IMR-90 (cell line): ENCODE measurements at regions not wholly inside any gene's neighbourhood (a gene's known extent, or its start where the extent isn't known, plus 50 kb on each side); places are given as distances from the start of the nearest gene placed in this dataset.

ENCODE experiments used
- BHLHE40 ChIP-seq: fragments of 150-350 bp; IDR thresholded peaks from 2 replicates; pipeline ENCODE4 v1.6.1; 2016; ENCODE audit warnings: mild to moderate bottlenecking, low read depth, low read length
- CEBPB ChIP-seq: IDR thresholded peaks from 2 replicates; pipeline ENCODE4 v1.6.1; 2012; ENCODE audit warnings: low read depth, low read length, improper control_type of control experiment
- CHD1 ChIP-seq: IDR thresholded peaks from 2 replicates; pipeline ENCODE4 v1.6.1; 2012; ENCODE audit warnings: low read depth, low read length, improper control_type of control experiment
- MAFK ChIP-seq: IDR thresholded peaks from 2 replicates; pipeline ENCODE4 v1.6.1; 2012; ENCODE audit warnings: low read depth, low read length, improper control_type of control experiment
- MAZ ChIP-seq: IDR thresholded peaks from 2 replicates; pipeline ENCODE4 v1.6.1; 2012; ENCODE audit warnings: low read depth, mild to moderate bottlenecking, low read length, improper control_type of control experiment, moderate library complexity, borderline replicate concordance
- MXI1 ChIP-seq: IDR thresholded peaks from 2 replicates; pipeline ENCODE4 v1.6.1; 2012; ENCODE audit warnings: low read depth, mild to moderate bottlenecking, low read length, moderate library complexity, borderline replicate concordance
- NFE2L2 ChIP-seq: fragments of 150-350 bp; IDR thresholded peaks from 2 replicates; pipeline ENCODE4 v1.6.1; 2016; ENCODE audit warnings: low read depth, mild to moderate bottlenecking, low read length
- POLR2A ChIP-seq: IDR thresholded peaks from 2 replicates; pipeline ENCODE4 v1.6.1; 2012; ENCODE audit warnings: mild to moderate bottlenecking, low read depth, low read length
- RAD21 ChIP-seq: IDR thresholded peaks from 2 replicates; pipeline ENCODE4 v1.6.1; 2012; ENCODE audit warnings: low read length, improper control_type of control experiment
- RCOR1 ChIP-seq: IDR thresholded peaks from 2 replicates; pipeline ENCODE4 v1.6.1; 2012; ENCODE audit warnings: mild to moderate bottlenecking, low read length, improper control_type of control experiment; ENCODE audit not compliant: insufficient replicate concordance
- TF ChIP-seq, protein P1 (sequence below): conservative IDR thresholded peaks from 2 replicates; pipeline ENCODE4 v1.5.1; 2012; ENCODE audit warnings: mild to moderate bottlenecking, low read depth, low read length, improper control_type of control experiment

DNA sequence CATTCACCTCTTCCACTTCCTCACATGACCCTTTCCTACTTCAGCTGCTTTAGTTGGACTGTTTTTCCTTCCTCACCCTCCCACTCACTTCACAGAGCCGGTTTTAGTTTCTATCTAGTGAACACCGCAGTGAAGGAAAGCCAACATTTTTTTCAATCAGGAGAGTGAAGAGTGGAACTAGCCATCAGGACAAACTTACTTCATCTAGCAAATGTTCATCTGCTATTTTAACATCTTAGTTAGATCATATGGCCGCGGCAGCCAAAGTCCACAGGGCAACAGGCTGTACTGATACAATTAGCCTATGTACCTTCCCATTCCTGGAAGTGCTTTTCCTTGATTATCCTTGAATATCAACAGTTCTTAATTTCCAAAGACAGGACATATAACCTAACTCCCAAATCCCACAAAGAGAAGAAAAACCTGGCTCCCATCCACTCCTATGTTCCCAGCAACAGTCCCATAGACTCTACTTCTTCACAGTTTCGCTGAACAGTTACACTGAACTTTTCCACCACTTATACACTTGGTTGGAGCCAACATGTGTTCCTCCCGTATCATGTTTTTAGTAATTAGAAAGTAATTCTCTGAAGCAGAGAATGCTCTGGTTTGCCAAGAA, 456.2 kb upstream of the THBS1 start:
- TF ChIP-seq, protein P1, sequence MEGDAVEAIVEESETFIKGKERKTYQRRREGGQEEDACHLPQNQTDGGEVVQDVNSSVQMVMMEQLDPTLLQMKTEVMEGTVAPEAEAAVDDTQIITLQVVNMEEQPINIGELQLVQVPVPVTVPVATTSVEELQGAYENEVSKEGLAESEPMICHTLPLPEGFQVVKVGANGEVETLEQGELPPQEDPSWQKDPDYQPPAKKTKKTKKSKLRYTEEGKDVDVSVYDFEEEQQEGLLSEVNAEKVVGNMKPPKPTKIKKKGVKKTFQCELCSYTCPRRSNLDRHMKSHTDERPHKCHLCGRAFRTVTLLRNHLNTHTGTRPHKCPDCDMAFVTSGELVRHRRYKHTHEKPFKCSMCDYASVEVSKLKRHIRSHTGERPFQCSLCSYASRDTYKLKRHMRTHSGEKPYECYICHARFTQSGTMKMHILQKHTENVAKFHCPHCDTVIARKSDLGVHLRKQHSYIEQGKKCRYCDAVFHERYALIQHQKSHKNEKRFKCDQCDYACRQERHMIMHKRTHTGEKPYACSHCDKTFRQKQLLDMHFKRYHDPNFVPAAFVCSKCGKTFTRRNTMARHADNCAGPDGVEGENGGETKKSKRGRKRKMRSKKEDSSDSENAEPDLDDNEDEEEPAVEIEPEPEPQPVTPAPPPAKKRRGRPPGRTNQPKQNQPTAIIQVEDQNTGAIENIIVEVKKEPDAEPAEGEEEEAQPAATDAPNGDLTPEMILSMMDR, result no peak
- TF ChIP-seq MAFK (no peak), RCOR1 (no peak), POLR2A (no peak), RAD21 (no peak), BHLHE40 (no peak), CEBPB (no peak), MAZ (no peak), NFE2L2 (no peak), CHD1 (no peak), MXI1 (no peak)
